ENCODE measurements at regions not wholly inside any gene's neighbourhood (a gene's known extent, or its start where the extent isn't known, plus 50 kb on each side); places are given as distances from the start of the nearest gene placed in this dataset.

GRCh38 chr4:182102576-182102975 is 140.6 kb upstream of the TENM3 start:
- DNase-seq (ENCODE audit: low read depth in 1 of 2, low spot score in 1 of 2), result no peak

GRCh38 chr4:182103614-182104319 is 139.4 kb upstream of the TENM3 start:
- DNase-seq (ENCODE audit: low read depth in 1 of 2, low spot score in 1 of 2), result no peak

GRCh38 chr4:182105416-182105815 is 137.8 kb upstream of the TENM3 start:
- DNase-seq (ENCODE audit: low read depth in 1 of 2, low spot score in 1 of 2), result no peak

- DNase-seq (ENCODE audit: low read depth in 1 of 2, low spot score in 1 of 2), result no peak
These were observed 135.3 kb upstream of the TENM3 start for GRCh38 chr4:182107931-182108330.

GRCh38 chr4:182111586-182111985 is 131.6 kb upstream of the TENM3 start:
- no peak for DNase-seq (ENCODE audit: low read depth in 1 of 2, low spot score in 1 of 2)

GRCh38 chr4:182113779-182114178 is 129.4 kb upstream of the TENM3 start:
- DNase-seq (ENCODE audit: low read depth in 1 of 2, low spot score in 1 of 2), result no peak

- no peak for DNase-seq (ENCODE audit: low read depth in 1 of 2, low spot score in 1 of 2)
These were observed 118.8 kb upstream of the TENM3 start for GRCh38 chr4:182124359-182124758.

- DNase-seq (ENCODE audit: low read depth in 1 of 2, low spot score in 1 of 2), result no peak
These were observed 117.1 kb upstream of the TENM3 start for GRCh38 chr4:182126096-182126495.

- no peak for DNase-seq (ENCODE audit: low read depth in 1 of 2, low spot score in 1 of 2)
These were observed 116.6 kb upstream of the TENM3 start for GRCh38 chr4:182126603-182127002.

- DNase-seq (ENCODE audit: low read depth in 1 of 2, low spot score in 1 of 2), result no peak
These were observed 110.2 kb upstream of the TENM3 start for GRCh38 chr4:182133033-182133432.

- no peak for DNase-seq (ENCODE audit: low read depth in 1 of 2, low spot score in 1 of 2)
These were observed 108.9 kb upstream of the TENM3 start for GRCh38 chr4:182134261-182134660.

- no peak for DNase-seq (ENCODE audit: low read depth in 1 of 2, low spot score in 1 of 2)
These were observed 107.0 kb upstream of the TENM3 start for GRCh38 chr4:182136201-182136600.

GRCh38 chr4:182137343-182137742 is 105.9 kb upstream of the TENM3 start:
- DNase-seq (ENCODE audit: low read depth in 1 of 2, low spot score in 1 of 2), result no peak

GRCh38 chr4:182139491-182139890 is 103.7 kb upstream of the TENM3 start:
- no peak for DNase-seq (ENCODE audit: low read depth in 1 of 2, low spot score in 1 of 2)

- DNase-seq (ENCODE audit: low read depth in 1 of 2, low spot score in 1 of 2), result no peak
These were observed 102.7 kb upstream of the TENM3 start for GRCh38 chr4:182140547-182140946.

GRCh38 chr4:182141061-182141460 is 102.1 kb upstream of the TENM3 start:
- no peak for DNase-seq (ENCODE audit: low read depth in 1 of 2, low spot score in 1 of 2)

- no peak for DNase-seq (ENCODE audit: low read depth in 1 of 2, low spot score in 1 of 2)
These were observed 100.8 kb upstream of the TENM3 start for GRCh38 chr4:182142176-182143085.

GRCh38 chr4:182143086-182143821 is 99.9 kb upstream of the TENM3 start:
- no peak for DNase-seq (ENCODE audit: low read depth in 1 of 2, low spot score in 1 of 2)

GRCh38 chr4:182143822-182144625 is 99.2 kb upstream of the TENM3 start:
- DNase-seq (ENCODE audit: low read depth in 1 of 2, low spot score in 1 of 2), result no peak

GRCh38 chr4:182144626-182145333 is 98.4 kb upstream of the TENM3 start:
- DNase-seq (ENCODE audit: low read depth in 1 of 2, low spot score in 1 of 2), result no peak
